ENCODE measurements at regions not wholly inside any gene's neighbourhood (a gene's known extent, or its start where the extent isn't known, plus 50 kb on each side); places are given as distances from the start of the nearest gene placed in this dataset.
A peak's percentile ranks its signal among the peaks of the same experiment; 100 is the strongest.

DNA sequence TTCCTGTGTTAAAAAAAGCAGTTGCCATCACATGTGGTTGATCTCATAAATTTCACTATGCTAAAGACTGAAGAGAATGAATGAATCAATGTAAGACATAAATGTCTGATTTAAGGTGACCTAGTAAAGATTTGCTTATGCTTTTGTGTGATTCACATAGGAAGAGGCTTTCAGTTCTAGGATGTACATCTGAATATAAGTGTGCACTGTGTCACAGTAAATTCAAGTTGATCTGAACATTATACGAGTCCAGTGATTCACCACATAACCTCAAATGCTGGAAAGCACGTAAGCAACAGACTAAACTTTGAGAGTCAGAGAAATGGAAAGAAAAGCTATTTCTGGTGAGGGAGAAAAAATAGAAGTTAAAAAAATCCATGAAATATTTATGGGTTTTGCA lies 567.9 kb downstream of the EPHA5 start:
- Histone ChIP-seq H3K9ac (ENCODE audit: low read length) (no peak overlapping the region), H3K4me2 (ENCODE audit: low read length) (no peak overlapping the region), H3K18ac (ENCODE audit: low read length) (no peak overlapping the region), H3K79me1 (ENCODE audit: low read length) (no peaks in the 10 kb centered on the region), H3K23ac (ENCODE audit: low read length) (no peak overlapping the region), H4K8ac (ENCODE audit: low read depth, low read length) (no peak overlapping the region), H3K27ac (ENCODE audit: low read depth, low read length) (no peak overlapping the region), H4K12ac (ENCODE audit: low read depth, low read length) (no peak overlapping the region), H3K14ac (ENCODE audit: low read length) (no peak overlapping the region), H2AK5ac (ENCODE audit: low read length) (no peak overlapping the region), H3K4me1 (ENCODE audit: control insufficient read depth in 1 of 2, insufficient read depth in 2 of 2, low read length in 2 of 2) (no peaks in the 10 kb centered on the region), H2BK120ac (ENCODE audit: insufficient read depth, low read length, poor library complexity) (no peak overlapping the region), H3K27me3 (ENCODE audit: insufficient read depth, low read length) (no peaks in the 10 kb centered on the region), H3K9me3 (ENCODE audit: insufficient read depth, low read depth, low read length) (no peaks in the 10 kb centered on the region), H2BK5ac (ENCODE audit: low read depth, low read length, poor library complexity) (no peak overlapping the region), H3K79me2 (ENCODE audit: control insufficient read depth, insufficient read depth, low read length, poor library complexity) (no peaks in the 10 kb centered on the region), H2AFZ (ENCODE audit: insufficient read depth, low read length, poor library complexity) (no peak overlapping the region), H3K4me3 (ENCODE audit: low read depth, low read length) (no peak overlapping the region), H2BK12ac (ENCODE audit: low read length) (no peak overlapping the region), H3K4ac (ENCODE audit: low read depth, low read length) (no peak overlapping the region), H3K36me3 (ENCODE audit: control insufficient read depth in 1 of 2, insufficient read depth in 2 of 2, low read length in 2 of 2) (no peaks in the 10 kb centered on the region), H4K91ac (ENCODE audit: low read depth, low read length) (no peak overlapping the region)
- WGBS (ENCODE audit: extremely low coverage, insufficient coverage, insufficient read length), result no CpG with 5 or more reads among the region's 2 CpGs
- no peak for DNase-seq

DNA sequence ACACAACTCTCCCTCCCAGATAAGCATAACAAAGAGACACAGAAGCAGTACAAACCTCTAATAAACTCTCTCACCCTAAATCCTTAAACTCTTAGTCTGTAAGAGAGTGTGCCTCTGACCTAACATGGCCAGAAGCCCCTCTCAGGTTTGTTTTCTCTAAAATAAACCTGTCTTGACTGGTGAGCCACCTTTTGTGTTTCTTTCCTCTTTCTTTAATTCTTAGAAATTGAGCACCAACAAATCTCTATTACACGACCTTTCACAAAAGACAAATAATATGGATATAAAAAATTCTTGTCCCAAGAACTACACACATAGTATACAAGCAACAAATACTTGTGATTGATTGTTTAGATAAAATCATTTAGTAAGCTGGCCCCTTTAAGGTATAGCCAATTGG lies 573.7 kb downstream of the EPHA5 start:
- H3K4ac ChIP-seq (ENCODE audit: low read depth, low read length), result no peak overlapping the region
- no peak overlapping the region for H2AK5ac ChIP-seq (ENCODE audit: low read length)
- H3K4me3 ChIP-seq (ENCODE audit: low read depth, low read length), result no peak overlapping the region
- H3K36me3 ChIP-seq (ENCODE audit: control insufficient read depth in 1 of 2, insufficient read depth in 2 of 2, low read length in 2 of 2), result no peaks in the 10 kb centered on the region
- H2BK12ac ChIP-seq (ENCODE audit: low read length), result no peak overlapping the region
- H4K12ac ChIP-seq (ENCODE audit: low read depth, low read length), result no peak overlapping the region
- H3K9ac ChIP-seq (ENCODE audit: low read length), result no peak overlapping the region
- no peaks in the 10 kb centered on the region for H3K4me1 ChIP-seq (ENCODE audit: control insufficient read depth in 1 of 2, insufficient read depth in 2 of 2, low read length in 2 of 2)
- no peak overlapping the region for H2BK5ac ChIP-seq (ENCODE audit: low read depth, low read length, poor library complexity)
- H3K27me3 ChIP-seq (ENCODE audit: insufficient read depth, low read length), result no peaks in the 10 kb centered on the region
- H3K79me1 ChIP-seq (ENCODE audit: low read length), result no peaks in the 10 kb centered on the region
- no peak for DNase-seq
- no peak overlapping the region for H3K27ac ChIP-seq (ENCODE audit: low read depth, low read length)
- H3K9me3 ChIP-seq (ENCODE audit: insufficient read depth, low read depth, low read length), result peaks cover 2% of the 10 kb centered on the region
- no peak overlapping the region for H3K23ac ChIP-seq (ENCODE audit: low read length)
- H4K8ac ChIP-seq (ENCODE audit: low read depth, low read length), result no peak overlapping the region
- H2BK120ac ChIP-seq (ENCODE audit: insufficient read depth, low read length, poor library complexity), result no peak overlapping the region
- H3K79me2 ChIP-seq (ENCODE audit: control insufficient read depth, insufficient read depth, low read length, poor library complexity), result no peaks in the 10 kb centered on the region
- no peak overlapping the region for H2AFZ ChIP-seq (ENCODE audit: insufficient read depth, low read length, poor library complexity)
- H3K14ac ChIP-seq (ENCODE audit: low read length), result no peak overlapping the region
- H4K91ac ChIP-seq (ENCODE audit: low read depth, low read length), result no peak overlapping the region
- H3K4me2 ChIP-seq (ENCODE audit: low read length), result no peak overlapping the region
- H3K18ac ChIP-seq (ENCODE audit: low read length), result no peak overlapping the region
- WGBS (ENCODE audit: extremely low coverage, insufficient coverage, insufficient read length), result no CpG with 5 or more reads among the region's 1 CpG

DNA sequence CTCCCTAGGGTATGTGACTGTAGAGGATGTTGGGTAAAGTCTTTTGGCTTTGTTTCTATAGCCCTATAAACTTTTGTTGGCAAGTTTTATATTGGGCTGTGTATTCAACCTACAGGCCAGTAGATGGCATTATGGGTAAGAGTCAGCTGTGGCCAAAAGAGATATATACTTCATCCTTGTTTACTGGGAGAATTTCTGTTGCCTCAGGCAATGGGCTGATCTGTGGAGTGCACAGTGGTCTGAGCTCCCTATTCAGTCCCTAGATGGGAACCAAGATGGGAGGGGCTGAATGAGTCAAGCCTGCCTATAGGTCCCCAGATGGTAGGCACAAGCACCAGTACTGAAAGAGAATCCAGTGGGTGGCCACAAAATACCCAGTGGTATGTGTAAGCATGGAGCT lies 580.6 kb downstream of the EPHA5 start:
- H3K9ac ChIP-seq (ENCODE audit: low read length), result no peak overlapping the region
- no peak overlapping the region for H2BK12ac ChIP-seq (ENCODE audit: low read length)
- no peak overlapping the region for H3K4me3 ChIP-seq (ENCODE audit: low read depth, low read length)
- no peaks in the 10 kb centered on the region for H3K4me1 ChIP-seq (ENCODE audit: control insufficient read depth in 1 of 2, insufficient read depth in 2 of 2, low read length in 2 of 2)
- H3K27me3 ChIP-seq (ENCODE audit: insufficient read depth, low read length), result no peaks in the 10 kb centered on the region
- H3K14ac ChIP-seq (ENCODE audit: low read length), result no peak overlapping the region
- no peak overlapping the region for H3K4ac ChIP-seq (ENCODE audit: low read depth, low read length)
- no peak overlapping the region for H2BK5ac ChIP-seq (ENCODE audit: low read depth, low read length, poor library complexity)
- H4K91ac ChIP-seq (ENCODE audit: low read depth, low read length), result no peak overlapping the region
- H3K23ac ChIP-seq (ENCODE audit: low read length), result no peak overlapping the region
- no peaks in the 10 kb centered on the region for H3K79me1 ChIP-seq (ENCODE audit: low read length)
- no peaks in the 10 kb centered on the region for H3K36me3 ChIP-seq (ENCODE audit: control insufficient read depth in 1 of 2, insufficient read depth in 2 of 2, low read length in 2 of 2)
- no peak overlapping the region for H4K8ac ChIP-seq (ENCODE audit: low read depth, low read length)
- H3K9me3 ChIP-seq (ENCODE audit: insufficient read depth, low read depth, low read length), result no peaks in the 10 kb centered on the region
- no peak overlapping the region for H2AFZ ChIP-seq (ENCODE audit: insufficient read depth, low read length, poor library complexity)
- no peak overlapping the region for H3K4me2 ChIP-seq (ENCODE audit: low read length)
- H2BK120ac ChIP-seq (ENCODE audit: insufficient read depth, low read length, poor library complexity), result no peak overlapping the region
- no peak overlapping the region for H3K18ac ChIP-seq (ENCODE audit: low read length)
- no peak overlapping the region for H4K12ac ChIP-seq (ENCODE audit: low read depth, low read length)
- no peak overlapping the region for H2AK5ac ChIP-seq (ENCODE audit: low read length)
- DNase-seq, result no peak
- H3K27ac ChIP-seq (ENCODE audit: low read depth, low read length), result no peak overlapping the region
- no peaks in the 10 kb centered on the region for H3K79me2 ChIP-seq (ENCODE audit: control insufficient read depth, insufficient read depth, low read length, poor library complexity)

DNA sequence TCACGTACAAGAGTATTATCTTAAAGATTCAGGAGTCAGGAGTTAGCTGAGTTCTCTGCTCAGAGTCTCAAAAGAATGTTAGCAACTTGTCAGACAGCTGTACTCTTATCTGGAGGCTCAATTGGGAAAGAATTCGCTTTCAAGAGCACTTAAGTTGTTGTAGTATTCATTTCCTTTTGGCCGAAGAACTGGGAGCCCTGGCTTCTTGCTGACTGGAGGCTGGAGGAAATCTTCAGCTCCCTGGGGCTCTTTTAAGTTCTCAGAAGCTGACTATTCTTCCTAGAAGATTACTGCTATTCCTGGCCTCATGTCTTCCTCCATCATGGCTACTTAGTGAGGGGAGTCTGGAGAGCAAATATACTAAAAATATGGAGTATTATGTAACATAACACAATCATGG lies 587.2 kb downstream of the EPHA5 start:
- H3K4me3 ChIP-seq (ENCODE audit: low read depth, low read length), result no peak overlapping the region

More for the DNA sequence above, 587.2 kb downstream of the EPHA5 start:
- H3K79me2 ChIP-seq (ENCODE audit: control insufficient read depth, insufficient read depth, low read length, poor library complexity), result no peaks in the 10 kb centered on the region
- H3K18ac ChIP-seq (ENCODE audit: low read length), result no peak overlapping the region
- no peak overlapping the region for H3K9ac ChIP-seq (ENCODE audit: low read length)
- H3K4me2 ChIP-seq (ENCODE audit: low read length), result no peak overlapping the region
- no peak overlapping the region for H2AFZ ChIP-seq (ENCODE audit: insufficient read depth, low read length, poor library complexity)
- no peak overlapping the region for H2BK12ac ChIP-seq (ENCODE audit: low read length)
- no peak overlapping the region for H3K14ac ChIP-seq (ENCODE audit: low read length)
- no peak overlapping the region for H3K4ac ChIP-seq (ENCODE audit: low read depth, low read length)
- H3K36me3 ChIP-seq (ENCODE audit: control insufficient read depth in 1 of 2, insufficient read depth in 2 of 2, low read length in 2 of 2), result no peaks in the 10 kb centered on the region
- H4K91ac ChIP-seq (ENCODE audit: low read depth, low read length), result no peak overlapping the region
- no peak overlapping the region for H2AK5ac ChIP-seq (ENCODE audit: low read length)
- H3K79me1 ChIP-seq (ENCODE audit: low read length), result no peaks in the 10 kb centered on the region
- no peak overlapping the region for H3K23ac ChIP-seq (ENCODE audit: low read length)
- no peak overlapping the region for H3K27ac ChIP-seq (ENCODE audit: low read depth, low read length)
- no CpG with 5 or more reads among the region's 3 CpGs for WGBS (ENCODE audit: extremely low coverage, insufficient coverage, insufficient read length)
- no peaks in the 10 kb centered on the region for H3K27me3 ChIP-seq (ENCODE audit: insufficient read depth, low read length)
- no peak overlapping the region for H2BK120ac ChIP-seq (ENCODE audit: insufficient read depth, low read length, poor library complexity)
- H4K12ac ChIP-seq (ENCODE audit: low read depth, low read length), result no peak overlapping the region
- H3K9me3 ChIP-seq (ENCODE audit: insufficient read depth, low read depth, low read length), result no peaks in the 10 kb centered on the region
- H2BK5ac ChIP-seq (ENCODE audit: low read depth, low read length, poor library complexity), result no peak overlapping the region
- peak in 1 of 2 donors; percentile 26 for DNase-seq
- H4K8ac ChIP-seq (ENCODE audit: low read depth, low read length), result no peak overlapping the region
- no peaks in the 10 kb centered on the region for H3K4me1 ChIP-seq (ENCODE audit: control insufficient read depth in 1 of 2, insufficient read depth in 2 of 2, low read length in 2 of 2)
